ENCODE measurements at regions not wholly inside any gene's neighbourhood (a gene's known extent, or its start where the extent isn't known, plus 50 kb on each side); places are given as distances from the start of the nearest gene placed in this dataset.

DNA sequence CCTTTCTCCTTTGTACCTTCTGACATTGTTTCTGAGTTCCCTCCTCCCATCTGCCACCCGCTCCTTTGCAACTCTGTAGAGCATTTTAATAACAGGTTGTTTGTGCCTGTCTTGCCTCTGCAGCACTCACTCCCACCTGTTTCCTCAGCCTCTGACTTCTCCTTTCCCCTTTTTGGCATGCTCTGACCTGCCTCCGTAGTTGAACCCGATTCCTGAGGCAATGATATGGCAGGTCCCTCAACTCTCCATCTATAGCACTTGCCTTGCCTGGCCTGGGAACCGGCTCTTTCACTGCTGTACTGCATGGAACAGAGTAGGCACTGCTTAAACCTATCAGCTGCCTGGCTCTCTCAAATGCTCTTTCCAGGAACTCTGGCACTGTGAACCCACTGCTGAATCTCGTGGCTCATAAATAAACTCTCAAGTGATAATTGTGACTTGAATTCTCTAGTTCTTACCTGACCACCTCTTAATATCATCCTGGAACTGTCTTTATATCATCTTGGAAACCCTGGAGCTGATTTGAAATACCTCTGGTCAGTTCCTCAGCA is 50.3 kb downstream of the UTRN start:
- H3K9me3 Mint-ChIP-seq = no peaks in the 10 kb centered on the region

More for the DNA sequence above, 50.3 kb downstream of the UTRN start:
- no peak overlapping the region for H4K8ac ChIP-seq (replicated peaks; ENCODE audit: insufficient read length, low read depth, low read length)
- H3K14ac ChIP-seq (ENCODE audit: insufficient read depth, low read length) = no peak overlapping the region
- no peak overlapping the region for H3K23ac ChIP-seq (ENCODE audit: insufficient read length, low read depth, low read length)
- H2BK120ac ChIP-seq (ENCODE audit: low read depth, low read length, poor library complexity, severe bottlenecking) = no peak overlapping the region
- H3K4ac ChIP-seq (ENCODE audit: low read depth, low read length) = no peak overlapping the region
- no peak overlapping the region for H2BK20ac ChIP-seq (ENCODE audit: low read depth, low read length, poor library complexity, severe bottlenecking)
- no peak overlapping the region for H3K18ac ChIP-seq (ENCODE audit: insufficient read length, low read depth, low read length)
- no peak overlapping the region for H3K27ac ChIP-seq (ENCODE audit: insufficient read length, low read depth, low read length)
- H4K20me1 ChIP-seq (ENCODE audit: control insufficient read depth, insufficient read depth, insufficient read length) = no peaks in the 10 kb centered on the region
- H3K9ac ChIP-seq (ENCODE audit: extremely low read depth, insufficient read length, low read length) = no peak overlapping the region
- H2AFZ ChIP-seq (ENCODE audit: low read length) = no peak overlapping the region
- no peak overlapping the region for H2BK12ac ChIP-seq (ENCODE audit: insufficient read length, low read depth, low read length)
- H4K5ac ChIP-seq (ENCODE audit: insufficient read length, low read depth, low read length) = no peak overlapping the region
- no peak overlapping the region for H4K91ac ChIP-seq (ENCODE audit: insufficient read length, low read depth, low read length)
- no peak overlapping the region for H3K56ac ChIP-seq (ENCODE audit: insufficient read length, low read depth, low read length)
- no peak for DNase-seq
- no CpG with 5 or more reads among the region's 5 CpGs for WGBS (ENCODE audit: extremely low coverage, insufficient read length, low lambda C conversion rate)
- no peak overlapping the region for H3K4me2 ChIP-seq (ENCODE audit: insufficient read depth, insufficient read length, low read length)
- peaks cover 21% of the 10 kb centered on the region; the same call in 1 of the 2 replicates for H3K4me1 ChIP-seq (ENCODE audit: insufficient read depth, low read length)
- Mint-ChIP-seq H3K27ac (peak overlapping the region in 2 of 3 experiments; percentile 1 to 25; a peak in 4 of 7 replicates), H3K4me1 (peaks cover 48 to 51% of the 10 kb centered on the region in 2 experiments), H3K27me3 (ENCODE audit: low read depth) (no peaks in the 10 kb centered on the region), H3K36me3 (ENCODE audit: insufficient read depth in 1 of 3, low read depth in 3 of 3) (no peaks in the 10 kb centered on the region; a peak in 1 of 7 replicates), H3K4me3 (no peak overlapping the region)
- H3K79me1 ChIP-seq (ENCODE audit: insufficient read depth, low read depth, low read length, poor library complexity, severe bottlenecking) = peaks cover 15% of the 10 kb centered on the region
- no peaks in the 10 kb centered on the region for H3K27me3 ChIP-seq (ENCODE audit: insufficient read depth, low read length)
- H2AK5ac ChIP-seq (ENCODE audit: insufficient read length, low read length) = no peak overlapping the region
- TF ChIP-seq, protein P1, sequence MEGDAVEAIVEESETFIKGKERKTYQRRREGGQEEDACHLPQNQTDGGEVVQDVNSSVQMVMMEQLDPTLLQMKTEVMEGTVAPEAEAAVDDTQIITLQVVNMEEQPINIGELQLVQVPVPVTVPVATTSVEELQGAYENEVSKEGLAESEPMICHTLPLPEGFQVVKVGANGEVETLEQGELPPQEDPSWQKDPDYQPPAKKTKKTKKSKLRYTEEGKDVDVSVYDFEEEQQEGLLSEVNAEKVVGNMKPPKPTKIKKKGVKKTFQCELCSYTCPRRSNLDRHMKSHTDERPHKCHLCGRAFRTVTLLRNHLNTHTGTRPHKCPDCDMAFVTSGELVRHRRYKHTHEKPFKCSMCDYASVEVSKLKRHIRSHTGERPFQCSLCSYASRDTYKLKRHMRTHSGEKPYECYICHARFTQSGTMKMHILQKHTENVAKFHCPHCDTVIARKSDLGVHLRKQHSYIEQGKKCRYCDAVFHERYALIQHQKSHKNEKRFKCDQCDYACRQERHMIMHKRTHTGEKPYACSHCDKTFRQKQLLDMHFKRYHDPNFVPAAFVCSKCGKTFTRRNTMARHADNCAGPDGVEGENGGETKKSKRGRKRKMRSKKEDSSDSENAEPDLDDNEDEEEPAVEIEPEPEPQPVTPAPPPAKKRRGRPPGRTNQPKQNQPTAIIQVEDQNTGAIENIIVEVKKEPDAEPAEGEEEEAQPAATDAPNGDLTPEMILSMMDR (conservative IDR thresholded peaks at IDR 0.05) = no peak
- H3K23me2 ChIP-seq (ENCODE audit: insufficient read length, low read depth, low read length, poor library complexity, severe bottlenecking) = no peaks in the 10 kb centered on the region
- no peak overlapping the region for H2BK15ac ChIP-seq (ENCODE audit: low read depth, low read length)
- peaks cover 14% of the 10 kb centered on the region; the same call in 1 of the 2 replicates for H3K79me2 ChIP-seq (ENCODE audit: insufficient read depth, low read length)
- H2BK5ac ChIP-seq (ENCODE audit: insufficient read length, low read length) = no peak overlapping the region
- H3T11ph ChIP-seq (ENCODE audit: low read length) = no peak overlapping the region
- no peaks in the 10 kb centered on the region for H3K9me3 ChIP-seq (ENCODE audit: control insufficient read depth, low read depth, low read length)

Measured in H9 (cell line).